BLaER1 treated with 17β-estradiol and CSF1 and Interleukin-3, amounts not matched to agents 10 nM and 100 nM (cell line): ENCODE measurements at regions not wholly inside any gene's neighbourhood (a gene's known extent, or its start where the extent isn't known, plus 50 kb on each side); places are given as distances from the start of the nearest gene placed in this dataset.

Experiments used
- H3K27ac ChIP-seq, 11 experiments: shearing (Covaris generic); formaldehyde crosslinking; 2 replicates each; pipeline ENCODE4 v1.8.1; 2022
- H3K27me3 ChIP-seq, 11 experiments: shearing (Covaris generic); formaldehyde crosslinking; 2 replicates each; pipeline ENCODE4 v1.8.1; 2022
- H3K36me3 ChIP-seq, 11 experiments: shearing (Covaris generic); formaldehyde crosslinking; 2 replicates each; pipeline ENCODE4 v1.8.1; 2022
- H3K4me1 ChIP-seq, 10 experiments: shearing (Covaris generic); formaldehyde crosslinking; 2 replicates each; pipeline ENCODE4 v1.8.1; 2022
- H3K4me2 ChIP-seq, 11 experiments: shearing (Covaris generic); formaldehyde crosslinking; 2 replicates each; pipeline ENCODE4 v1.8.1; 2022
- H3K4me3 ChIP-seq, 10 experiments: shearing (Covaris generic); formaldehyde crosslinking; 2 replicates each; pipeline ENCODE4 v1.8.1; 2022
- H3K9ac ChIP-seq, 11 experiments: shearing (Covaris generic); formaldehyde crosslinking; 2 replicates each; pipeline ENCODE4 v1.8.1; 2022
- H3K9me3 ChIP-seq, 11 experiments: shearing (Covaris generic); formaldehyde crosslinking; replicated peaks in 1 of 11; 2 replicates each; pipeline ENCODE4 v1.8.1; 2022
- H4K20me1 ChIP-seq, 11 experiments: shearing (Covaris generic); formaldehyde crosslinking; 2 replicates each; pipeline ENCODE4 v1.8.1; 2022
- Cebpa-rat ChIP-seq, 11 experiments: shearing (Covaris generic); IDR thresholded peaks; 2 replicates each; pipeline ENCODE4 v1.8.1; 2022

DNA sequence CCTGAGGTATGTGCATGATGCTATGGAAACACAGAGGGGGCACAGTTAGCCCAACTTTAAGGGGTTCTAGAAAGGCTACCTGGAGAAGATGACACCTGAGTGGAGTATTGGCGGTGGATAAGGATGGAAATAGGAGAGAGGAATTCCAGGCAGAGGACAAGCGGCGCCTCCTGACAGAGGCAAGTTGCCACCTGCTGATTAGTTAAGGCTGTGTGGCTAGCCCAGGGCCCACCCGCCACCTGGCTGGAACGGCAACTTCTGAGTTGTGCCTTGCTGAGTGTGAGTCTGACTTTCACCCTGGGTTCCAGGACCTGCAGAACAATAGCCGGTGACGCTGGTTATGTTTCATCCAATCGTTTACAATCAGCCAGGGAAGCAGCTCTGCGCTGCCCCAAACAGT, 126.9 kb upstream of the LMO4 start:
- H3K4me2 ChIP-seq: peak overlapping the region; percentile 60 to 89 (median 78)
- no peak overlapping the region for H3K4me3 ChIP-seq
- H3K27me3 ChIP-seq: peaks cover 0 to 4% (median 0%) of the 10 kb centered on the region in 11 experiments; a peak in 1 of 22 replicates
- H3K4me1 ChIP-seq: peaks cover 41 to 75% (median 63%) of the 10 kb centered on the region in 10 experiments
- H4K20me1 ChIP-seq: no peaks in the 10 kb centered on the region
- no peak overlapping the region for H3K9ac ChIP-seq
- no peak for TF ChIP-seq Cebpa-rat (IDR thresholded peaks at IDR 0.05)
- H3K27ac ChIP-seq: no peak overlapping the region
- H3K9me3 ChIP-seq: no peaks in the 10 kb centered on the region
- no peaks in the 10 kb centered on the region for H3K36me3 ChIP-seq

- H3K36me3 ChIP-seq: no peaks in the 10 kb centered on the region
- no peak for TF ChIP-seq Cebpa-rat (IDR thresholded peaks at IDR 0.05)
- H3K4me2 ChIP-seq: peak overlapping the region; percentile 60 to 89 (median 78)
- peak overlapping the region in 5 of 10 experiments; percentile 7 to 38 (median 24); a peak in 3 of 20 replicates for H3K4me3 ChIP-seq
- H3K9me3 ChIP-seq: no peaks in the 10 kb centered on the region
- peak overlapping the region in 4 of 11 experiments; percentile 15 to 52 (median 24); a peak in 5 of 22 replicates for H3K9ac ChIP-seq
- peaks cover 41 to 81% (median 66%) of the 10 kb centered on the region in 10 experiments for H3K4me1 ChIP-seq
- H3K27me3 ChIP-seq: peaks cover 0 to 4% (median 0%) of the 10 kb centered on the region in 11 experiments; a peak in 1 of 22 replicates
- peak overlapping the region in 1 of 11 experiments; percentile 15; a peak in 1 of 22 replicates for H3K27ac ChIP-seq
- H4K20me1 ChIP-seq: no peaks in the 10 kb centered on the region
Observed at GRCh38 chr1:87202451-87202850, 126.2 kb upstream of the LMO4 start.

DNA sequence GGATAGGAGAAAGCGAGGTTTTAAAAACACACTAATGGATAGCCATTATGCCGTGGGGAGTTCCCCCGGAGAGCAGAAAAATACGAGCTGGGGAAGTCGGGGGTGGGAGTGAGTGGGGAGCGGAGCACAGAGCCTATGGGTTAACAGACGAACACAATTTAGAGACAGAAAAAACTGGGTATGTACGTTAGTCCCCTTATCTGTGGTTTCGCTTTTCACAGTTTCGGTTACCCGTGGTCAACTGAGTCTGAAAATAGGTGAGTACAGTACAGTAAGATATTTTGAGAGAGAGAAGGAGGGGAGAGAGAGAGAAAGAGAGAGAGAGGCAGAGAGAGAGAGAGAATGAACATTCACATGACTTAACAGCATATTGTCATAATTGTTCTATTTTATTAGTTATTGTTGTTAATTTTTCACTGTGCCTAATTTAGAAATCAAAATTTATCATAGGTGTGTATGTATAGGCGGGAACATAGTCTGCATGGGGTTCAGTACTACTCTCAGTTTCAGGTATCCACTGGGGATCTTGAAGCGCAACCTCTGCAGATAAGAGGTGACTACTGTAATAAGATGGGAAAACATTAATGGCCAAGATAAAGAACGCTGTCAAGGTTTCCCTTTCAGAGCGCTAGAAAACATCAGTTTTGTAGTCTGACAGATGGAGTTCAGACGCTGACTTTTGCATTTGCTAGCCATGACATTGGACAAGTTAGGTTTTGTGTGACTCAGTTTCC, 125.6 kb upstream of the LMO4 start:
- Histone ChIP-seq H3K9ac (peak overlapping the region in 4 of 11 experiments; percentile 15 to 52 (median 24); a peak in 4 of 22 replicates), H3K27ac (peak overlapping the region in 1 of 11 experiments; percentile 15; a peak in 1 of 22 replicates), H3K4me1 (peaks cover 41 to 82% (median 66%) of the 10 kb centered on the region in 10 experiments), H3K36me3 (no peaks in the 10 kb centered on the region), H3K4me2 (peak overlapping the region; percentile 60 to 89 (median 78)), H3K9me3 (peaks cover 0 to 2% (median under 1%) of the 10 kb centered on the region in 11 experiments; a peak in 3 of 22 replicates), H3K4me3 (peak overlapping the region in 6 of 10 experiments; percentile 7 to 38 (median 28); a peak in 4 of 20 replicates), H3K27me3 (peaks cover 0 to 4% (median 0%) of the 10 kb centered on the region in 11 experiments; a peak in 1 of 22 replicates), H4K20me1 (no peaks in the 10 kb centered on the region)
- TF ChIP-seq Cebpa-rat (IDR thresholded peaks at IDR 0.05): no peak

DNA sequence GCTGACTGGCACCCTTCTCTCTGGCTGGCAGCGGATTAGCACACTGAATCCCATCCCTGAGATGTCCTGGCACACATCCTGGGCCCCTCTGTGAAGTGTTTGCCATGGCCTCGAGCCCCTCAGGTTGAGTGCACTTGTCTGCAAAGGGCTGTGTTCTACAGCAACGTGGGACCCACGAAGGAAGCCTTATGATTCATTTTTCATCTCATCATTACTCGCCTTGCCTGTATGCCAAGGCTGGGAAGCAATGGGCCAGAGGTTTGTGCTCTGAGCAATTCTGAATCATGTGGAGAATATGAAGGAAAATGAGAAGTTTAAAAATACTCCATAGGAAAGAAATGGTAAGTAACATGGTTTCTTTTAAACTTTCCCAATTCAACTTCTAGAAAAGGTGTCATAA, 124.8 kb upstream of the LMO4 start:
- H4K20me1 ChIP-seq: no peaks in the 10 kb centered on the region
- H3K9ac ChIP-seq: no peak overlapping the region
- peak overlapping the region; percentile 14 to 89 (median 78) for H3K4me2 ChIP-seq
- peaks cover 1 to 10% (median 9%) of the 10 kb centered on the region in 11 experiments; a peak in 19 of 22 replicates for H3K9me3 ChIP-seq
- TF ChIP-seq Cebpa-rat (IDR thresholded peaks at IDR 0.05): no peak
- H3K27me3 ChIP-seq: peaks cover 0 to 4% (median 0%) of the 10 kb centered on the region in 11 experiments; a peak in 1 of 22 replicates
- no peak overlapping the region for H3K4me3 ChIP-seq
- H3K4me1 ChIP-seq: peaks cover 47 to 85% (median 66%) of the 10 kb centered on the region in 10 experiments
- H3K36me3 ChIP-seq: no peaks in the 10 kb centered on the region
- H3K27ac ChIP-seq: no peak overlapping the region

GRCh38 chr1:87204441-87204840, 124.2 kb upstream of the LMO4 start:
- Histone ChIP-seq H3K4me1 (peaks cover 51 to 85% (median 66%) of the 10 kb centered on the region in 10 experiments), H3K4me2 (peak overlapping the region; percentile 14 to 89 (median 78)), H3K36me3 (no peaks in the 10 kb centered on the region), H3K27me3 (peaks cover 0 to 4% (median 0%) of the 10 kb centered on the region in 11 experiments; a peak in 1 of 22 replicates), H3K9me3 (peaks cover 7 to 15% (median 12%) of the 10 kb centered on the region in 11 experiments; a peak in 19 of 22 replicates), H3K4me3 (no peak overlapping the region), H4K20me1 (no peaks in the 10 kb centered on the region), H3K9ac (no peak overlapping the region), H3K27ac (no peak overlapping the region)
- no peak for TF ChIP-seq Cebpa-rat (IDR thresholded peaks at IDR 0.05)

- Histone ChIP-seq H3K4me3 (no peak overlapping the region; a peak in 1 of 20 replicates), H3K36me3 (no peaks in the 10 kb centered on the region), H3K4me1 (peaks cover 51 to 80% (median 66%) of the 10 kb centered on the region in 10 experiments), H3K9ac (no peak overlapping the region), H3K4me2 (peak overlapping the region; percentile 14 to 89 (median 78)), H3K9me3 (peaks cover 9 to 19% (median 15%) of the 10 kb centered on the region in 11 experiments; a peak in 19 of 22 replicates), H3K27ac (no peak overlapping the region), H3K27me3 (peaks cover 0 to 4% (median 0%) of the 10 kb centered on the region in 11 experiments; a peak in 1 of 22 replicates), H4K20me1 (no peaks in the 10 kb centered on the region)
- no peak for TF ChIP-seq Cebpa-rat (IDR thresholded peaks at IDR 0.05)
Observed at GRCh38 chr1:87204921-87205320, 123.8 kb upstream of the LMO4 start.

GRCh38 chr1:87206044-87206831, 122.4 kb upstream of the LMO4 start:
- Histone ChIP-seq H3K9ac (no peak overlapping the region), H3K36me3 (no peaks in the 10 kb centered on the region), H3K9me3 (peaks cover 9 to 26% (median 17%) of the 10 kb centered on the region in 11 experiments; a peak in 19 of 22 replicates), H3K27ac (no peak overlapping the region), H3K4me1 (peaks cover 42 to 67% (median 58%) of the 10 kb centered on the region in 10 experiments), H3K27me3 (peaks cover 0 to 4% (median 0%) of the 10 kb centered on the region in 11 experiments; a peak in 1 of 22 replicates), H3K4me3 (no peak overlapping the region), H3K4me2 (peak overlapping the region in 8 of 11 experiments; percentile 8 to 89 (median 40); a peak in 14 of 22 replicates), H4K20me1 (no peaks in the 10 kb centered on the region)
- TF ChIP-seq Cebpa-rat (IDR thresholded peaks at IDR 0.05): no peak

- H3K9ac ChIP-seq: no peak overlapping the region
- peaks cover 9 to 26% (median 17%) of the 10 kb centered on the region in 11 experiments; a peak in 19 of 22 replicates for H3K9me3 ChIP-seq
- peaks cover 29 to 55% (median 48%) of the 10 kb centered on the region in 10 experiments for H3K4me1 ChIP-seq
- H3K4me2 ChIP-seq: peak overlapping the region in 1 of 11 experiments; percentile 5; a peak in 1 of 22 replicates
- TF ChIP-seq Cebpa-rat (IDR thresholded peaks at IDR 0.05): no peak
- no peaks in the 10 kb centered on the region for H3K36me3 ChIP-seq
- no peak overlapping the region for H3K27ac ChIP-seq
- no peak overlapping the region for H3K4me3 ChIP-seq
- H4K20me1 ChIP-seq: no peaks in the 10 kb centered on the region
- H3K27me3 ChIP-seq: peaks cover 0 to 4% (median 0%) of the 10 kb centered on the region in 11 experiments; a peak in 1 of 22 replicates
Observed at GRCh38 chr1:87208080-87208479, 120.6 kb upstream of the LMO4 start.
